GM18858 (cell line): ENCODE measurements at regions not wholly inside any gene's neighbourhood (a gene's known extent, or its start where the extent isn't known, plus 50 kb on each side); places are given as distances from the start of the nearest gene placed in this dataset.
"Not testable (repeated sequence)": the region's sequence is repeated elsewhere in the genome, so short reads cannot be mapped to it uniquely, and the experiment has no call there.

Experiments
- ATAC-seq: cut with Tn5 transposase; IDR thresholded peaks from one replicate; pipeline ENCODE4 v1.9.1; 2021; ENCODE audit not compliant: unreplicated experiment

DNA sequence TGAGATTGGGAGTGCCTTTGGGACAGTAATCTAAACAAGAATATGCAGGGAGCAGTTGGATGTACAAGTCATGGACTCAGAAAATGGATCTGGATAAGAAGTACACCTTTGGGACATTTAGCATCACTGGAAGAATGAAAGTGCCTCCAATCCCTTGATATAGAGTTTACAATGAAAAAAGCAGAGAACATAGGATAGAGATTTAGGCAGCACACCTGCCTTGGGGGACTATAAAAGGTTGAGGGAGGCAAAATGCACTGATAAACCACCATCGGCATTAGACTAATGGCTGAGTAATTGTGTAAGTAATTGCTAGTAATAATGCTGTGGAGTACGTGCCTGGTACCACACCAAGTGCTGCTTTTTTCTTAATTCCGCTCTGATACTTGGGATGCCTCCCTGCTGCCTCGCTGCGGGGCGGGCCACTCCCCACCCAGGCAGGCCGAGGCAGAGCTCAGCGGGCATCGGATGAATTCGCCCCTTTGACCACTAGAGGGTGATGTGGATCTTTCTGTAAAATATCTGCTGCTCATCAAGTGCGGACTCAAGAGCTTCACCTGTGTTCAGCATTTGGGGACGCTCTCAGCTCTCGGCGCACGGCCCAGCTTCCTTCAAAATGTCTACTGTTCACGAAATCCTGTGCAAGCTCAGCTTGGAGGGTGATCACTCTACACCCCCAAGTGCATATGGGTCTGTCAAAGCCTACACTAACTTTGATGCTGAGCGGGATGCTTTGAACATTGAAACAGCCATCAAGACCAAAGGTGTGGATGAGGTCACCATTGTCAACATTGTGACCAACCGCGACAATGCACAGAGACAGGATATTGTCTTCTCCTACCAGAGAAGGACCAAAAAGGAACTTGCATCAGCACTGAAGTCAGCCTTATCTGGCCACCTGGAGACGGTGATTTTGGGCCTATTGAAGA is 99.9 kb downstream of the ANKRD18B start:
- peak; percentile 62 for ATAC-seq

DNA sequence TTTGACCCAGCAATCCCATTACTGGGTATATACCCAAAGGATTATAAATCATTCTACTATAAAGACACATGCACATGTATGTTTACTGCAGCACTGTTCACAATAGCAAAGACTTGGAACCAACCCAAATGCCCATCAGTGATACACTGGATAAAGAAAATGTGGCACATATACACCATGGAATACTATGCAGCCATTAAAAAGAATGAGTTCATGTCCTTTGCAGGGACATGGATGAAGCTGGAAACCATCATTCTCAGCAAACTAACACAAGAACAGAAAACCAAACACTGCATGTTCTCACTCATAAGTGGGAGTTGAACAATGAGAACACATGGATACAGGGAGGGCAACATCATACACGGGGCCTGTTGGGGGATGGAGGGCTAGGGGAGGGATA is 104.3 kb downstream of the ANKRD18B start:
- not testable (repeated sequence) for ATAC-seq

DNA sequence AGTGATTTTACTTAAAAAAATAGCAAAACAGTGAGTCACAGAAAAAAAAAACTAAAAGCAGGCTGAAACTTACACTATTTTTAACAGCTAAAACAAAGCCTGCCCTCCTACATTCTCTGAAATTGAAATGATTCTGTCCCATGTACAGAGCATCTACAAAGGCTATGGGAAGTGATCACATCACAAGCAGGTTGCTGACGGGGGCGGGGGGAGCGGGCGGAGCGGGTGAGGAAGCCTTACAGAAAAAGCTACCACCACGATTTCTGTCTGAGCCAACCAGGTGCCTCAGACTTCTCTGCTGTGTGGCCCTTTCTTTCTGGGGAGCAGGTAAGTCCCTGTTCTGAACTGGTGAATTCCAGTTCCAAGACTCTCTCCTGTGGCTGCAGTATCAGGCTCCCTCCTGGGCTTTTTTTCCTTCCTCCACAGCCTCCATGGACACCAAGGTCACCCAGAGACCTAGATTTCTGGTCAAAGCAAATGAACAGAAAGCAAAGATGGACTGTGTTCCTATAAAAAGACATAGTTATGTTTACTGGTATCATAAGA is 104.9 kb downstream of the ANKRD18B start:
- ATAC-seq, result no peak

DNA sequence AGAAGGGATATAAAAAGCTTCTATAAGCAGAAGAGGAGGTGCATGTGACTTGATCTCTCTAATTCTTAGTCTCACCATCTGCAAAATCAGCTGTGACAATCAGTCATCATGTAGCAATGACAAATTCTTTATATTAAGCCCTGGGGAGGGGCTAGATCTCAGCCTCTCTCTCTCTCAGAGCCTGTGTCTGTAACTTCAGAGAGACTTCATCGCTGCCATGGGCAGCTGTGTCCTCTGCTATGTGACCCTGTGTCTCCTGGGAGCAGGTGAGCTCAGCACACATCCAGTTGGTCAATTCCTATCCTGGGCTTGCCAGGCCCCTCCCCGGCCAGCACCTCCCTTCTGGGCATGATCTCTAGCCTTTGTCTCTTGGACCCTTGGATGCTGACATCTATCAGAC is 109.6 kb downstream of the ANKRD18B start:
- no peak for ATAC-seq

DNA sequence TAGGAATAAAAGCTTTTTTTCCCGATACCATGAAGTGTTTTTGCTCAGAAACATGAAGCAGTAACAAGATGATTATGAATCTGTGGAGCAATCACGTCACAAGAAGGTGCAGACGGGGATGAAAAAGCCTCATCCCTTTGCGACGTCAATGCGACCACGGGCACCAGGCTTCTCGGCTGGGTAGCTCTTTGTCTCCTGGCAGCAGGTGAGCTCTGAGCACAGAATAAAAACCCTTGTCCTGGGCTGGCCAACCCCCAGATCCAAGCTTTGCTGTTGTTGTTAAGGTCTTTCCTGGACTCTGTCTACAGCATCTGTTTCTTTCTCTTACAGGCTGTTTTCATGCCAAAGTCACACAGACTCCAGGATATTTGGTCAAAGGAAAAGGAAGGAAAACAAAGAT is 113.8 kb downstream of the ANKRD18B start:
- no peak for ATAC-seq

DNA sequence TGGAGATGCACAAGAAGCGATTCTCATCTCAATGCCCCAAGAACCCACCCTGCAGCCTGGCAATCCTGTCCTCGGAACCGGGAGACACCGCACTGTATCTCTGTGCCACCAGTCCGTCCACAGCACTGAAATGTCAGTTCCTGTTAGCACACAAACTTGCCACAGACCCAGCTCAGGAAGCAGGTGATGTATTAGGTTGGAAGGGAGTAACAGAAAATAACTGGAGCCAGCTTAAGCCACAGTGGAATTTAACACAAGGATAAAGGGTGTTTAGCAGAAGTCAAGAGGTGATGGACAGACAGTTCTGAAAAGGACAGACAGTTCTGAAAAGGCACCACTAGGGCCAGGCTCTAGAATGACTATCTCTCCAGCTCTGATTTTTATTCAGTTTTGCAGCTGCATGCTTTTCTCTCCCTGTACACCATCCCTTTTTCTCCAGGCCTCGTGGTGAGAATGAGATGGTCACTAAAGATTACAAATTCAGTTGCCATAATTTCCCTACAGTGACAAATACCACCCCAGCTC is 114.4 kb downstream of the ANKRD18B start:
- no peak for ATAC-seq

DNA sequence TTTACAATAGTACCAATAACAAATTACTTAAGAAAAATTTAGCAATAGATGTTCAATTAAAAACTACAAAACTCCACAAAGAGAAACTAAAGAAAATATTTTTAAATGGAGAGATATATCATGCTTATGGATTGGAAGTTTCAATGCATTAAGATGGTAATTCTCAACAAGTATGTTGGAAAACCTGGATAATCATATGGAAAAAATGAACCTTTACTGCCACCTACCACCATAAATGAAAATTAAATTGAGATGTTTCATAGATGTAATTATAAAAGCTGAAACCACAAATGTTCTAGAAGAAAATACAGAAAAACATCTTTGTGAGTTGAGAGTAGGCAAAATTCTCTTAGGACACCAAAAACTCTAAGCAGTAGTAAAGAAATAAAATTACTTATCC is 121.7 kb downstream of the ANKRD18B start:
- ATAC-seq, result no peak

DNA sequence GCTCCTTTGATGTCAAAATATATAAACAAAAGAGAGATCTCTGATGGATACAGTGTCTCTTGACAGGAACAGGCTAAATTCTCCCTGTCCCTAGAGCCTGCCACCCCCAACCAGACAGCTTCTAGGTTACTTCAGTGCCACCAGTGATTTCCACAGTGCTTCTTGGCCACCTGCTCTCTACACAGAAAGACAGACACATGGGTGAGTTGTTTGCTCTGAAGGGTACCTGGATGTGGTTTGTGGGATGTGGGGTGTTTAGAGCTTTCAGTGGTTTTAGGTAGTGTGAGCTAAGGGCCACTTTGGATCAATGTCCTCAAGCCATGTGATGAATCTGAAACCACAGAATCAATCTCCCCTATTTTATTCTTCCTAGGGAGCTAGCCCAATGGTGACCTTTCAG is 125.4 kb downstream of the ANKRD18B start:
- no peak for ATAC-seq

DNA sequence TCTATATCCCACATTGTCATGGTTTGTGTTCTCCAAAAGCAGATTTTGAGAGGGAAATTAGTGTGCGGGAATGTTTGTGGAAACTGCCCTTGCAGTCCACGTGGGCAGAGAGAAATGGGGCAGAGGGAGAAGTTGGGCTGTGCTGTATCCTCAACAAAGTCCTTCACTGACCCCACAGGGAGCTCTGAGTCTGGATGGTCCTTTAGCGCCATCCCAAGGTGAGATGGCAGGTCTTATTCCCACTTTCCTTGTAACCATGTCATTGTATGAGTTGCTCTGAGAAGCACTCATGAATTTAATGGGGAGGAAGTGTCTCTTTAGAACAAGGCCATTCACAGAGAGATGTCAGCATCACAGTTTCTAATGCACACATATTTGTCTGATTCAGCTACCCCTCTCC is 127.1 kb downstream of the ANKRD18B start:
- no peak for ATAC-seq

DNA sequence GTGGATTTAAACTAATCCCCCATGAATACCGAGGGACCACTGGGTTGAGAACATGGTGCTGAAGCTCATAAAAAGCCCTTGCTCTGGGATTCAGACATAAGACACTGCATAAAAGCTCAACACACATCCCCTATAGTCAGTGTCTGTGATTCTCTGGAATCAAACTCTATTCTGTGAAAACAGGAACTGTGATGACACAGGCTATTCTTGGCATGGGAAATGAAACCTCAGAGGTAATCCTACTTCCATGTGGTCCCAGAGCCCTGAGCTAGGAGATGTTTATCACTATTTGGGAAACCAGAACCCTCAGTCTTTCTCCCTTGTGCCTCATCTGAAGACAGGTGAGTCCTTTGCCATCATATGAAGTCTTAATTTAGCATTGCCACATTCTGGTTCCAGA is 135.4 kb upstream of the PRSS3 start:
- ATAC-seq, result no peak

DNA sequence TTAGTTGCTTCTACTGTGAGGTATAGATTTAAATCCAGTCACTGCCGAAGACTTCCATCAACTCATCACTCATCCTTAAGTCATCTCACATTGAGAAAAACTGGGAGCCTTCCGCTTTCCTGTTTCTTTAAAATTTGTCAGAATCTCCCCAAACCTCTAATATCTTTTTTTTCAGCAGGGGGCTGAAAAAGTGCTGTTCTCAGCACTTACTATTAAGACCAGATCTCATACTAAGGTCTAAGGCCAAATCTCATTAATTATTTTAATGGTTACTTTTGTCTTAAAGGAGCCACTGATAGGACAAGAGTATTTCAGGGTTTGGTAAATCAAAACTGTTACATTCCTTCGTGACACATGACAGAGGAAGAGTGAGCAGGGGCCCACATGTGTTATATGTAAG is 134.6 kb upstream of the PRSS3 start:
- no peak for ATAC-seq

DNA sequence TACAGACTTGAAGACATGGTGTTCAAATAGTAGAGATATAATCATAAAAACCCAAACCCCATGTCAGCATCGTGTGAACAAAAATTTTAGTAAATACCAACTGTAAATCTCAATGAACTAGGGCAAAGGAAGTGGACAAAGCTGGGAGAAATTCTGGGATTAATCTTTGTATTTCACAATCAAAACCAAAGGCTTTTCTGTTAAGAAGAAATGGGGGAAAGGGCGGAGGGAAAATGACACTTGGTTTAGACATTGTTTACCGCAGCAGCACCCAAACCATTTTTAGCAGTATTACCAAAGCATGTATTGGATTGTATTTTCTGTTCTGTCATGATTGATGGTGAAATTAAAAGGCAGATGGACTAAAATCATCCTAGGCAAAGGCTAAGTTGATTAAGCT is 134.2 kb upstream of the PRSS3 start:
- no peak for ATAC-seq

DNA sequence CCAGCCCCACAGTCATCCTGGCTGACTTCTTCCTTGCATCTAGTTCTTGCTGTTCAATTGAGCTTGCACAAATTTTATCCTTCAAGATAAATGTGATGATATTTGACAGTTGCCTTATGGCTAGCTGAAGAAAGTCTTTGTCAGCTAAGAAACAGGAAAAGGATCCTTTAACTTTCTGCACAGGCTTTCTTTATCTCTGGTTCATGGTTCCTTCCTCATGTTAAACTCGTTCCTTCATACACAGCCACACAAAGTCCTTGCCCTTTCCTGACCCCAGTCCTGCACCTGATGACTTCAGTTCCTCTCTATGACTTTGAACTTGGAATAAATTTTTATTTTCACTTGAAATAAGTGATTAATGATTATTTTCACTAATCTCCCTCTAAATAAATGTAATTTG is 132.5 kb upstream of the PRSS3 start:
- no peak for ATAC-seq

DNA sequence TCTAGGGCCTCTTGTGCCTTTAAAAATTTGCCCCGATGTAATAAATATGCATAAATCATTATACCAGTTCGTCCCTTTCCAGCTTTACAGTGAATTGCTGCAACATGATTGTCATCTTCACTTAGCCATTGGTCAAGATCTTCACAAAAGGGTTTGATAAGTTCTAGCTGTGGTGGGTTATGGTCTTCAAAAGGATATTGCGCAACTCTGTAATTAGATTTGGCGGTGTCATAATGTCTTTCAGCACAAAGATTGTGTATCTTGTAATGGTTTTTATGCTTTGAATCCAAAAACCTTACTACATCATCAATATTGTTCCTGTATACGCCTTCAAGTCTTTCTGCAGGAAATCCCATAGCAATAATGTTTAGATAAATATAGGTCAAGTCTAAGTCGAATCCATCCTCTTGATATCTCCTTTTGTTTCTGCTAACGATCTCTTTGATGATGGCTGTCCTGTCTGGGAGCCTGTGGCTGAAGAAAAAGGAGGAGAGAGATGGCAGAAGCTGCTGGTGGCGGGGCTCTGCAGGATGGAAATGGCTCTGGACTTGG is 119.1 kb upstream of the PRSS3 start:
- not testable (repeated sequence) for ATAC-seq

DNA sequence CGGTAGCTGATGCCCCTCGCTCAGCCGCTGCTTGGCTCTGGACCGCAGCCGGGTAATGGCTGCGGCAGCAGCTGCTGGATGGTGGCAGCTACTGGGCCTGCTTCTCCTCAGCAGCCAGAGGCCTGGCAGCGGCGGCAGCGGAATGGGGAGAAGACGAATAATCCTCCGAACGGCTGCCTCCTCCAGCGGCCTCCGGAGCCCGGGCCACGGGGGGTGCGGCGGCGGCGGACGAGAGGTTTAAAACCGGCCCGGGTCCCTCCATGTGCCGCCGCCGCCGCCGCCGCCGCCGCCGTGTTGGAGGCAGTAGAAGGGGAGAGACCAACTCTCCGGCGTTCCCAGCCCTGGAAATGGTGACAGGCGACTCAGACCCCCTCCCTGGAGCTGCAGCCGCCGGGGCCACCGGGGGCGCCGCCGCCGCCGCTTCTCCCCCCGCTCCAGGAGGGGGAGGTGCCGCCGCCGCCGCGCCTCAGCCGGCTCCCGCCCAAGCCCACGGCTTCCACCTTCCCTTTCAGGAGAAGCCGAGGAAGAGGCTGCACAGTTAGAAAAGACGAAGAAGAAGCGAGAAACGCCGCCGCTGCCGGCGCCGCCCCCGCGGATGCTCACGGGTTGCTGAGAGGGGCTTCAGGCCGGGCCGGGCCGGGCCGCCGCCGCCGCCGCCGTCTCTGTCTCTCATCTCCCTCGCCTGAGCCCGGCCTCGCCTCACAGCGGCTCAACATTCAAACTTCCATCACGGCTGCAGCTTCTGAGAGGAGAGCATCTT is 118.4 kb upstream of the PRSS3 start:
- ATAC-seq, result no peak

DNA sequence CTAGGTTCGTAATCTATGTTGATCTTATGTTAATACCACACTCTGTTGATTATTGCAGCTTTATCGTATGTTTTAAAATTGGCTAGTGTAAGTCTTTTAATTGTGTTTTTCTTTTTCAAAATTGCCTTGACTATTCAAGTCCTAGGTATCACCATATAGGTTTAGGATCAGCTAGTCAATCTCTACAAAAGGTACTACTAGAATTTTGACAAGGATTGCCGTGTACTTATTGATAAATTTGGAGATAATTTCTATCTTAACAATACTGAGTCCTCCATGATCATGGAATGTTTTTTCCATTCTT is 117.9 kb upstream of the PRSS3 start:
- no peak for ATAC-seq

DNA sequence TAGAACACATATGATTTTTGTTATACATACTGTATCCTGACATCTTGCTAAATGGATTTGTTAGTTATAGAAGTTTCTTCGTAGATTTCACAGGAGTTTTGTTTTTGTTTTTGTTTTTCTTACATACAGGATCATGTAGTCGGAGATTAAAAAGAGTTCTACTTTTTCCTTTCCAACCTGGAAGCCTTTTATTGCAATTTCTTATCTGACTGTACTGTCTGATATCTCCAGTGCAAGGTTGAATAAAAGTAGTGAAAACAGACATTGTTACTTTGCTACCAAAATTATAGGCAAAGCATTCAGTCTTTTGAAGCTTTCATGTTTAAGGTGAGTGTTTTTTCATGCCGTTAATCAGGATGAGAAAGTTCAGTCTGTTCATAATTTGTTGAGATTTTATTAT is 117.4 kb upstream of the PRSS3 start:
- ATAC-seq, result no peak

DNA sequence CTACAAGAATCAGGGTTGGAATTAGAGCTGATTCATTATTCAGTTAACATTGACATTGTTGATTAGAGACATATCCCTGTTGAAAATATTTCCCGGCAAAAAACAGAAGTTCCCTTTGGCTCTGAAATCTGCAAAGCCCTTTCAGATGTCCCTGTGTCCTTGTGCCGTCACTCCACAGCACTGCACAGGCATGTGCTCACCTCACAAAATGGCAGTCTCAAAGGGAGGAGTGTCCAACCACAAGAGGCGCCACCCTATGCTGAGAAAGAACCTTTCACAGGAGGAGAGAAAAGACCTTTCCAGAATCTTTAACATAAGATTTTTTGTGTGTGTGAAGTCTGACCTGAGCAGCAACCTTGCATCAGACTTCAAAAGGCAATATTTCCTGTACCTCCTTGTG is 112.8 kb upstream of the PRSS3 start:
- no peak for ATAC-seq

DNA sequence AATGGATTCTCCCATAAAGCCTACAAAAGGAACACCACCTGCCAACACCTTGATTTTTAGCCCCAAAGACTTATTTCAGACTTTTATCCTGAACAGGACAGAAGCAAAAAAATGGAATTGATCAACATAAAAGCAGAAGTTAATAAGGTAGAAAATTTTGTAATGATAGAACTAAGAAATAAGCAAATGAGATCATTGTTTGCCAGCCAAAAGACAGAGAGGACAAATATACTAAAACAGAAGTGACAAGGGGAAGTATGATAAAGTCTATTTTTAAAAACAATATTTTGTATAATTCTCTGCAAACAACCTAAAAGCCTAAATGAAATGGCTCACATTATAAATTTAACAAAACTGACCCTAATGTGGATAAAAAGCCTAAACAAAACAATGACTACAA is 110.5 kb upstream of the PRSS3 start:
- ATAC-seq, result no peak

DNA sequence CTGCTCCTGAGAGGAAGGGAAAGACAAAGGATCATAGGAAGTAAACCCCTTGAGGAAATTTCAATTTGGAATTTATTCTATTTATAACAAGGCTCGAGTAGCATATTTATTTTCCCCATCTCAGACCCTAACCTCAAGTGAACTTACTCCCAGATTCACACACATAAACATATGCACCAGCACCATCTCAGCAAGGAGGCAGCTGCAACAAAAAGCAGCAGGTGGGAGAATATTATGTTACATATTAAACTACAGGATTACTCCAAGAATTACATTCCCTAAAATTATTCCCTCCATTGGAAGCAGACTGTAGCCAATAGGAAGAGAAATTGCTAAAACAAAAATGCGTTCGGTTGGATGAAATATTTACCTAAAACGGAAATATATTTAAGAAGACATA is 108.4 kb upstream of the PRSS3 start:
- ATAC-seq, result no peak

DNA sequence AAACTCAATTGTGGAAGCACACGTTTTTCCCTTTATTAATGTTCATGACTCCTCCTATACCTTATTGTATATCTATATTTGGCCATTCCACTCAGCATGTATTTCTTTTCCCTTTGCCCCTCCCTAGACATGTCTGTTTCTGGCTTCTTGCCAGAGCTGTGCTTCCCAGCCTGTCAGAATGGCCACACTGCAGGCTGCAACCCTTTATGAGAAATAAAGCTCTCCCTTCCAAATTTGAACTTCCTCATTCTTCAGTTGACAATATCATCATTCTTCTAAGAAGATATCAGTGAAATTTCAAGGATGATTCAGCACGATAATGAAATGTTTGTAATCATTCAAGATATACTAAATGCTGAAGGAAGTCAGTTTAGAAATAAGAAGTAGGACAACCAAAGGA is 107.6 kb upstream of the PRSS3 start:
- no peak for ATAC-seq
